NB4 (cell line): ENCODE measurements at regions not wholly inside any gene's neighbourhood (a gene's known extent, or its start where the extent isn't known, plus 50 kb on each side); places are given as distances from the start of the nearest gene placed in this dataset.

ENCODE experiments used
- DNase-seq: peaks from one replicate; pipeline ENCODE4 v3.0.0; 2010; ENCODE audit warnings: low read depth
- H3K4me3 ChIP-seq: one replicate; pipeline ENCODE4 v1.5.1; 2011; ENCODE audit warnings: mild to moderate bottlenecking, low read depth, low read length, moderate library complexity
- MYC ChIP-seq: IDR thresholded peaks from 2 replicates; pipeline ENCODE4 v1.6.1; 2011; ENCODE audit warnings: low read depth, low read length
- POLR2A ChIP-seq: IDR thresholded peaks from 2 replicates; pipeline ENCODE4 v1.6.1; 2011; ENCODE audit warnings: mild to moderate bottlenecking; ENCODE audit not compliant: insufficient read length; ENCODE audit errors: extremely low read depth
- TF ChIP-seq, protein P1 (sequence below): IDR thresholded peaks from 2 replicates; pipeline ENCODE4 v1.6.1; 2011; ENCODE audit warnings: low read depth, low read length
- TF ChIP-seq, protein P2 (sequence below): IDR thresholded peaks from one replicate; pipeline ENCODE4 v1.5.1; 2012; ENCODE audit warnings: low read depth, low read length

DNA sequence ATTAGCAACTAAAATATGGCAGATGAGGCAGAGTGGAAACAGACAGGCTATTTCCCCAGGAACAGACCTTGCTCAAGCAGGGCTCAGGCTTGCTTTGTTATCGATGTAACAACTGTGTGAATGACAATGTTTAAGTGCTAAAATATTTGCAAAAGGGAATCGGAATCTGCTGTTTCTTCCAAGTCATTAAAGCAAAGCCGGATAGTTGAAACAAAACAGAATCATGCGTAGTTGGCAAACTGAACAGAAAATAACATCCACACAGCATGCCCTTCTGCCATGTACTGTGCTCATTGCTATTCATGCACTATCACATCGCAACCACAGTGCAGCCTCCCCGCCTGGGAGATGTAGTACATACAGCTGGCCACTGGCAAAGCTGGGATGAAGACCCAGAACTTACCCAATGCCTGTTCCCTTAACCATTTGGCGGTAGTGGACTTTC lies 799.1 kb downstream of the DIAPH3 start:
- DNase-seq: no peak
- TF ChIP-seq MYC (no peak), POLR2A (no peak)
- TF ChIP-seq, protein P1, sequence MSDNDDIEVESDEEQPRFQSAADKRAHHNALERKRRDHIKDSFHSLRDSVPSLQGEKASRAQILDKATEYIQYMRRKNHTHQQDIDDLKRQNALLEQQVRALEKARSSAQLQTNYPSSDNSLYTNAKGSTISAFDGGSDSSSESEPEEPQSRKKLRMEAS: no peak
- TF ChIP-seq, protein P2, sequence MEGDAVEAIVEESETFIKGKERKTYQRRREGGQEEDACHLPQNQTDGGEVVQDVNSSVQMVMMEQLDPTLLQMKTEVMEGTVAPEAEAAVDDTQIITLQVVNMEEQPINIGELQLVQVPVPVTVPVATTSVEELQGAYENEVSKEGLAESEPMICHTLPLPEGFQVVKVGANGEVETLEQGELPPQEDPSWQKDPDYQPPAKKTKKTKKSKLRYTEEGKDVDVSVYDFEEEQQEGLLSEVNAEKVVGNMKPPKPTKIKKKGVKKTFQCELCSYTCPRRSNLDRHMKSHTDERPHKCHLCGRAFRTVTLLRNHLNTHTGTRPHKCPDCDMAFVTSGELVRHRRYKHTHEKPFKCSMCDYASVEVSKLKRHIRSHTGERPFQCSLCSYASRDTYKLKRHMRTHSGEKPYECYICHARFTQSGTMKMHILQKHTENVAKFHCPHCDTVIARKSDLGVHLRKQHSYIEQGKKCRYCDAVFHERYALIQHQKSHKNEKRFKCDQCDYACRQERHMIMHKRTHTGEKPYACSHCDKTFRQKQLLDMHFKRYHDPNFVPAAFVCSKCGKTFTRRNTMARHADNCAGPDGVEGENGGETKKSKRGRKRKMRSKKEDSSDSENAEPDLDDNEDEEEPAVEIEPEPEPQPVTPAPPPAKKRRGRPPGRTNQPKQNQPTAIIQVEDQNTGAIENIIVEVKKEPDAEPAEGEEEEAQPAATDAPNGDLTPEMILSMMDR: no peak
- no peak overlapping the region for H3K4me3 ChIP-seq

DNA sequence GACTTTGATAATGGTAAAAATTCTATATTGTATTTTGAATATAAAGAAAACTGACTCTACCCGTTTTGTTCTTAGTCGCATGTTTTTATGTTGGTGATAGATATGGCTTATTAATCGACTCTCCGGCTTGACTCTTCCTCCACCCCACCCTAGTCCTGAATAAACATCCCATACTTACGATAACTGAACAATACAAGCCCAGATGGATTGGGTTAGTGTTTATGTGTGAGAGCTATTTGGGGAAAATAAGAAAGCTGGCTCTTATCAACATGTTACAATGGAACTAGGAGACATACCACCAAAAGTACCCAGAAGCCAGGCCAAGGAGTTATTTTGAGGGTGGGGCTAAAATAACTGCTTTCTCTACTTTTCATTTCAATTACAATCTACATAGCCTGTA lies 796.3 kb downstream of the DIAPH3 start:
- TF ChIP-seq, protein P1: no peak
- no peak for TF ChIP-seq MYC
- TF ChIP-seq POLR2A: no peak
- TF ChIP-seq, protein P2: no peak
- no peak for DNase-seq
- H3K4me3 ChIP-seq: no peak overlapping the region

DNA sequence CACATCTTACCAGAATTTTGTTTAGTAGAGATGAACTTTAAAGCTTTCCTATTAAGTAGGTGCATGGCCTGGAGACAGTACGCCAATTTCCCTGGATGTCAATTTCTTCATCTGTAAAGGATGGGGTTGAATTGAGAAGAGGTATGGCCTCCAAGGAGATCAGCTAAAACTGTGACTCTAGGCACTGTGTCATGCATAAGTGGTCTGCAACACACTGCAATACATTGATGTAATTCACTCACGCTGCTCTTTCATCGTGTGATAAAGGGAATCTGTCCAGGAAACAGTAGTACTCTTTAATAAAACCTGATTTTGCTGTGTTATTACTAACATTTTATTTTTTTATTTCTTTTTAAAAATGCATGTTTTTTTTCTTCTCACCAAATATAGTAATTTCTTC lies 795.8 kb downstream of the DIAPH3 start:
- TF ChIP-seq MYC (no peak), POLR2A (no peak)
- TF ChIP-seq, protein P1: no peak
- TF ChIP-seq, protein P2: no peak
- no peak for DNase-seq
- H3K4me3 ChIP-seq: no peak overlapping the region

DNA sequence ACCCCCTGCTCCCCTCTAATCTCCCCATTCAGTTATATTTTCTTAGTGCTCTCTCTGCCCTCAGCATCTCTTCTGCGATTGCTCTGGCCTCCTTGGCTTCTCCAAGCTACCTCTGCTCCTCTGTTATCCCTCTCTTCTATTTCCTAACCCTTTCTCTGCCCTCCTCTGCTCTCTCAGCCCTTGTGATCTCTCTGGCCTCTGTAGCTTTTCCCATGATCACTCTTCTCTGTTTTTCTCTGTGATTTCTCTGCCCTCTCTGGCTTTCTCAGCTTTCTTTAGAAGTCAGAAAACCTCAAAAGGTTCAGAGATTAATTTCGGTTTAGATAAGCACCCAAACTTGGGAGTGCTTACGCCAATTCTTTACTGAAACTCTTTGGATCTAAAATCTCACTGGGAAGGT lies 795.0 kb downstream of the DIAPH3 start:
- no peak overlapping the region for H3K4me3 ChIP-seq
- TF ChIP-seq, protein P2: no peak
- TF ChIP-seq, protein P1: no peak
- TF ChIP-seq MYC: no peak
- TF ChIP-seq POLR2A: no peak

DNA sequence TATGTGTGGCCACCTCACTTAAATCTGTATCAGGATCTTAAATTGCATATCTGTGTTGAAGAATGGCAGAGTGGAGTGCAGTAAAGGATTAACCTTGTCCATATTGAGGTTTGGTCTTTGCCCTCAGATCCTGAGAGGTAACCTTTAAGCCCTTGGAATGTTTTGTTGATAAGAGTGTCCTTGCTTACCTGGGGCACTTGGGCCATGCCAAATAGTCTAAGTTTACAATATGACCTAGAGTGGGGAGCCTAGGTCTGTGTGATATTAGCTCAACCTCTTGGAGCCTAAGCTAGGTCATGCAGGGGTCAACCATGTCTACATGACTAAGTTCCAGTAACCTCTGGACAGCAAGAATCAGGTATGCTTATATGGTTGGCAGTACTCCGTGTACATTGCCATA lies 792.5 kb downstream of the DIAPH3 start:
- no peak overlapping the region for H3K4me3 ChIP-seq
- TF ChIP-seq MYC: no peak
- TF ChIP-seq, protein P1: no peak
- TF ChIP-seq, protein P2: no peak
- TF ChIP-seq POLR2A: no peak
- no peak for DNase-seq

More for the DNA sequence above, 795.0 kb downstream of the DIAPH3 start:
- no peak for DNase-seq

DNA sequence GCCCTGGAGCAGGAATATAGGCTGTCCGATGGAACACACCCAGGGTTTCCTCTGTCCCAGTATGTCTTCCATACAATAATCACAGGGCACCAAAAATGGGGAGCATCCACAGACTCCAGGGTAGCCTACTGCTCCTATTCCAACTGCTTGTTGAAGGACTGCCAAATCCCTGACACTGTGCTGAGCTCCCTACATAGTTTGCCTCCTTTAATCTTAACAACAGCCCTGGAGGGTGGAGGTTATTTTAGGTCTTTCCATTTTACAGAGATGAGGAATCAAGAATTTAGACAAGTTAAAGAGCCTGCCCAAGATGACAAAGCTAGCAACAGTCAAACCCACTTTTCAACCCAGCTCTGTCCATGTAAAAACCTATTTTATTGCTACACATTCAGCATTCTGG lies 790.4 kb downstream of the DIAPH3 start:
- DNase-seq: no peak
- TF ChIP-seq POLR2A: no peak
- no peak for TF ChIP-seq MYC
- TF ChIP-seq, protein P2: no peak
- TF ChIP-seq, protein P1: no peak
- no peak overlapping the region for H3K4me3 ChIP-seq
